Adrenal gland (tissue), 5 donors: ENCODE measurements at regions not wholly inside any gene's neighbourhood (a gene's known extent, or its start where the extent isn't known, plus 50 kb on each side); places are given as distances from the start of the nearest gene placed in this dataset.
A peak's percentile ranks its signal among the peaks of the same experiment; 100 is the strongest.

ENCODE experiments used
- CTCF ChIP-seq, 6 experiments: fragments of 450-650 bp in 4 of 6; fragments of 200-600 bp in 2 of 6; sonication (generic) in 1 of 6; IDR thresholded peaks; 1 replicate in 5 of 6; 2 replicates in 1 of 6; pipeline versions ENCODE4 v1.5.1 to v1.8.0; 2016 to 2021; ENCODE audit warnings: antibody characterized with exemption in 6 of 6, mild to moderate bottlenecking in 2 of 6, moderate library complexity in 1 of 6
- POLR2A ChIP-seq, 2 donors: fragments of 450-650 bp; IDR thresholded peaks; one replicate each; pipeline ENCODE4 v1.6.1; 2017; ENCODE audit warnings: antibody characterized with exemption in 2 of 2, mild to moderate bottlenecking in 2 of 2, moderate library complexity in 1 of 2
- donor health status: DM: no; HTN: no; CAD: no.

GRCh38 chrX:103157496-103158316 is 57.2 kb upstream of the BEX4 start:
- TF ChIP-seq CTCF (IDR thresholded peaks at IDR 0.05) (peak; percentile 45 to 66 (median 52)), POLR2A (IDR thresholded peaks at IDR 0.05) (no peak)
